SK-N-MC (cell line): ENCODE measurements at regions not wholly inside any gene's neighbourhood (a gene's known extent, or its start where the extent isn't known, plus 50 kb on each side); places are given as distances from the start of the nearest gene placed in this dataset.

Source experiments
- DNase-seq: peaks from one replicate; pipeline ENCODE4 v3.0.0-alpha.2; 2011; ENCODE audit warnings: low read depth, low spot score
- H3K27ac ChIP-seq: fragments of 200-600 bp; sonication (generic); 2 replicates; pipeline ENCODE4 v1.5.1; 2016; ENCODE audit warnings: mixed run types
- H3K36me3 ChIP-seq: fragments of 200-600 bp; sonication (generic); 2 replicates; pipeline ENCODE4 v1.6.1; 2017; ENCODE audit warnings: antibody characterized with exemption, low read length, mixed read lengths; ENCODE audit not compliant: insufficient read depth
- H3K4me3 ChIP-seq: fragments of 200-600 bp; sonication (generic); 2 replicates; pipeline ENCODE4 v1.5.1; 2016
- H3K9ac ChIP-seq: fragments of 200-600 bp; sonication (generic); 2 replicates; pipeline ENCODE4 v1.8.0; 2017; ENCODE audit warnings: mixed run types, mixed read lengths; ENCODE audit not compliant: insufficient read length
- H3K9me3 ChIP-seq: fragments of 200-600 bp; sonication (generic); 2 replicates; pipeline ENCODE4 v1.6.1; 2017; ENCODE audit warnings: low read depth, mild to moderate bottlenecking, antibody characterized with exemption, low read length, moderate library complexity, mixed read lengths
- EZH2 ChIP-seq: fragments of 200-600 bp; sonication (generic); IDR thresholded peaks from one replicate; pipeline ENCODE4 v1.6.1; 2017; ENCODE audit warnings: antibody characterized with exemption
- FOXP2 ChIP-seq: optimal IDR thresholded peaks from 2 replicates; pipeline ENCODE3; 2011; ENCODE audit warnings: mild to moderate bottlenecking, moderate library complexity; ENCODE audit not compliant: insufficient read depth; ENCODE audit errors: extremely low read length, control extremely low read depth
- POLR2AphosphoS5 ChIP-seq: IDR thresholded peaks from 2 replicates; pipeline ENCODE4 v1.6.1; 2012; ENCODE audit warnings: mild to moderate bottlenecking, low read depth, low read length, borderline replicate concordance

GRCh38 chr5:67259548-67260215, 63.1 kb upstream of the CD180 start:
- no peak for DNase-seq
- H3K27ac ChIP-seq = no peak overlapping the region
- H3K9me3 ChIP-seq = no peaks in the 10 kb centered on the region
- TF ChIP-seq FOXP2 = no peak
- no peak for TF ChIP-seq EZH2
- no peak for TF ChIP-seq POLR2AphosphoS5
- H3K4me3 ChIP-seq = no peak overlapping the region
- H3K9ac ChIP-seq = no peak overlapping the region
- no peaks in the 10 kb centered on the region for H3K36me3 ChIP-seq

- Histone ChIP-seq H3K27ac (no peak overlapping the region), H3K36me3 (no peaks in the 10 kb centered on the region), H3K9me3 (no peaks in the 10 kb centered on the region), H3K9ac (no peak overlapping the region), H3K4me3 (no peak overlapping the region)
- TF ChIP-seq POLR2AphosphoS5 (no peak), FOXP2 (no peak), EZH2 (no peak)
- DNase-seq = no peak
Observed at GRCh38 chr5:67257500-67257899, 60.9 kb upstream of the CD180 start.

DNA sequence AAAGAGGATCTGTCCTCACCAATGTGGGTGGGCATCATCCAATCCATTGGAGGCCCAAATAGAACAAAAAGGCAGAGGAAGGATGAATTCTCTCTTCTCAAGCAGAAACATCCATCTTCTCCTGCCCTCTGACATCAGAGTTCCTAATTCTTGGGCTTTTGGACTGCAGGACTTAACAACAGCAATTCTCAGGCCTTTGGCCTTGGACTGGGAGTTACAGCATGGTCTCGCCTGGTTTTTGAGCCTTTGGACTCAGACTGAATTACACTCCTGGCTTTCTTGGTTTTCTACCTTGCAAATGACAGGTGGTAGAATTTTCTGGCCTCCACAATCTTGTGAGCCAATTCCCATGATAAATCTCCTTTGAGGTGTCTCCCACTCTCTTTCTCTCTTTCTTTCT, 60.5 kb upstream of the CD180 start:
- no peak overlapping the region for H3K4me3 ChIP-seq
- H3K36me3 ChIP-seq = no peaks in the 10 kb centered on the region
- H3K9ac ChIP-seq = no peak overlapping the region
- H3K27ac ChIP-seq = no peak overlapping the region
- TF ChIP-seq POLR2AphosphoS5 (no peak), EZH2 (no peak), FOXP2 (no peak)
- no peaks in the 10 kb centered on the region for H3K9me3 ChIP-seq
- DNase-seq = no peak

DNA sequence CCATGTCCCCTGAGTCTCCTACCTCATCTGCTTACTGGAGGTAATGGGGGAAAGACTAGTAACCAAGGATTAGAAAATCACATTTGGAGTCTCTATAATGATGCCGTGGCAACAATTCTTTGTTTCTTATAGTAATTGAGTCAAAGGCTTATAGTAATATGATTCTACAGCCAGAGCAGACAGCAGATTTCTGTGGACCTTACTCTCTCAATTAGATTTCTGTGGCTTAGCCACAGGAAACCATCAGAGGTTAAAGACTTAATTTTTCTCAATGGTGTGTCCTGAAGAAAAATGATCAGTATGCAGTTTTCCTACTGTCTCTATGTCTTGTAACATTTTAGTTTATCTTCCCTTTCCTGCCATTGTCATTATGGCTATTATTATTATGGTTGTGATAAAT, 59.3 kb upstream of the CD180 start:
- no peak for TF ChIP-seq POLR2AphosphoS5
- Histone ChIP-seq H3K36me3 (no peaks in the 10 kb centered on the region), H3K4me3 (no peak overlapping the region), H3K27ac (no peak overlapping the region), H3K9me3 (no peaks in the 10 kb centered on the region), H3K9ac (no peak overlapping the region)
- no peak for DNase-seq

DNA sequence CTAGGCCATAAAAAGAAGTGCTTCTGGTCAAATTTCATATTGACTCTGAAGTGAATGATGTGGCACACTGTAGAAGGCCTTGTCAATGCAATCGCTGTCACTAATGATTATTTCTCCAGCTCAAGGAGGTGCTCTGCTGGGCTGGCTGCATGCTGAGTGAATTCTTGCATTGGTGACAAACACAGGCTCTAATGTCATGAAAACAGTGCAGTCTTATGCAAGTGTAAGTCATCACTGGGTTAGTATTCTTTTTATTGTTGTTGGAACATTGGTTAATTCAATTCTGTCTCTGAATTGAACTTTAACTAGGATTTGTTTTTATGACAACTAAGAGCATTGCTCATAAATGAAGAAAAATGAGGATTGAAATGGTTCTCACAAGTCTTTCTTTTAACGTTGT, 57.3 kb upstream of the CD180 start:
- Histone ChIP-seq H3K4me3 (no peak overlapping the region), H3K27ac (no peak overlapping the region), H3K9ac (no peak overlapping the region), H3K36me3 (no peaks in the 10 kb centered on the region), H3K9me3 (no peaks in the 10 kb centered on the region)
- TF ChIP-seq FOXP2 (no peak), EZH2 (no peak), POLR2AphosphoS5 (no peak)
- DNase-seq = no peak

- Histone ChIP-seq H3K27ac (peak overlapping the region; percentile 87), H3K9ac (no peak overlapping the region)
Observed at GRCh38 chr5:67249590-67249895, 52.9 kb upstream of the CD180 start.

GRCh38 chr5:67248703-67249589, 52.3 kb upstream of the CD180 start:
- peak overlapping the region; percentile 87 for H3K27ac ChIP-seq
- DNase-seq = no peak
- H3K4me3 ChIP-seq = peak overlapping the region; percentile 49
- H3K9ac ChIP-seq = no peak overlapping the region
- no peaks in the 10 kb centered on the region for H3K36me3 ChIP-seq
- TF ChIP-seq FOXP2 (peak; percentile 21), POLR2AphosphoS5 (no peak)
- H3K9me3 ChIP-seq = no peaks in the 10 kb centered on the region

More at GRCh38 chr5:67249590-67249895, 52.9 kb upstream of the CD180 start:
- no peaks in the 10 kb centered on the region for H3K9me3 ChIP-seq
- H3K36me3 ChIP-seq = no peaks in the 10 kb centered on the region
- TF ChIP-seq POLR2AphosphoS5 (no peak), FOXP2 (no peak), EZH2 (no peak)
- DNase-seq = no peak
- peak overlapping the region; percentile 49 for H3K4me3 ChIP-seq

- Histone ChIP-seq H3K4me3 (0 out of 2 replicates have a peak overlapping the region, but pooled peaks have one; percentile 4), H3K9me3 (no peaks in the 10 kb centered on the region), H3K36me3 (no peaks in the 10 kb centered on the region), H3K9ac (peak overlapping the region; percentile 81), H3K27ac (peak overlapping the region; percentile 99)
- TF ChIP-seq FOXP2 (no peak), EZH2 (no peak), POLR2AphosphoS5 (peak; percentile 7; the same call in 1 of the 2 replicates)
- DNase-seq = no peak
Observed at GRCh38 chr5:67246546-67247268, 50.1 kb upstream of the CD180 start.
